GM10248 (cell line): ENCODE measurements at regions not wholly inside any gene's neighbourhood (a gene's known extent, or its start where the extent isn't known, plus 50 kb on each side); places are given as distances from the start of the nearest gene placed in this dataset.

ENCODE experiments used
- CTCF ChIA-PET: fragments of 300-600 bp; sonication (Branson Sonifier 250); formaldehyde crosslinking; extraction: SDS; loops from one replicate; lab custom pipeline; 2021; ENCODE audit warnings: antibody characterized with exemption; lab: Yijun Ruan, JAX
- POLR2A ChIA-PET: fragments of 350-650 bp; sonication (Branson Sonifier 250); formaldehyde crosslinking; extraction: SDS; loops from one replicate; lab custom pipeline; 2020; ENCODE audit warnings: antibody characterized with exemption; lab: Yijun Ruan, JAX
- DNase-seq: peaks from one replicate; pipeline ENCODE4 v3.0.0; 2012; ENCODE audit errors: extremely low spot score
- TF ChIP-seq, protein P1 (sequence below): IDR thresholded peaks from 2 replicates; pipeline ENCODE4 v1.5.1; 2012; ENCODE audit warnings: mild to moderate bottlenecking, low read depth; ENCODE audit errors: extremely low read depth, missing control alignments, control extremely low read depth

- ChIA-PET CTCF (interaction anchor here (1.4 kb wide), 1 partner anchor 15 kb away, joined by 3 read pairs; no protein-coding TSS in a partner anchor), POLR2A (no interaction called here)
- no peak for DNase-seq
- TF ChIP-seq, protein P1, sequence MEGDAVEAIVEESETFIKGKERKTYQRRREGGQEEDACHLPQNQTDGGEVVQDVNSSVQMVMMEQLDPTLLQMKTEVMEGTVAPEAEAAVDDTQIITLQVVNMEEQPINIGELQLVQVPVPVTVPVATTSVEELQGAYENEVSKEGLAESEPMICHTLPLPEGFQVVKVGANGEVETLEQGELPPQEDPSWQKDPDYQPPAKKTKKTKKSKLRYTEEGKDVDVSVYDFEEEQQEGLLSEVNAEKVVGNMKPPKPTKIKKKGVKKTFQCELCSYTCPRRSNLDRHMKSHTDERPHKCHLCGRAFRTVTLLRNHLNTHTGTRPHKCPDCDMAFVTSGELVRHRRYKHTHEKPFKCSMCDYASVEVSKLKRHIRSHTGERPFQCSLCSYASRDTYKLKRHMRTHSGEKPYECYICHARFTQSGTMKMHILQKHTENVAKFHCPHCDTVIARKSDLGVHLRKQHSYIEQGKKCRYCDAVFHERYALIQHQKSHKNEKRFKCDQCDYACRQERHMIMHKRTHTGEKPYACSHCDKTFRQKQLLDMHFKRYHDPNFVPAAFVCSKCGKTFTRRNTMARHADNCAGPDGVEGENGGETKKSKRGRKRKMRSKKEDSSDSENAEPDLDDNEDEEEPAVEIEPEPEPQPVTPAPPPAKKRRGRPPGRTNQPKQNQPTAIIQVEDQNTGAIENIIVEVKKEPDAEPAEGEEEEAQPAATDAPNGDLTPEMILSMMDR, result no peak
Measured at GRCh38 chr20:11375335-11375734, 542.4 kb upstream of the BTBD3 start.

DNA sequence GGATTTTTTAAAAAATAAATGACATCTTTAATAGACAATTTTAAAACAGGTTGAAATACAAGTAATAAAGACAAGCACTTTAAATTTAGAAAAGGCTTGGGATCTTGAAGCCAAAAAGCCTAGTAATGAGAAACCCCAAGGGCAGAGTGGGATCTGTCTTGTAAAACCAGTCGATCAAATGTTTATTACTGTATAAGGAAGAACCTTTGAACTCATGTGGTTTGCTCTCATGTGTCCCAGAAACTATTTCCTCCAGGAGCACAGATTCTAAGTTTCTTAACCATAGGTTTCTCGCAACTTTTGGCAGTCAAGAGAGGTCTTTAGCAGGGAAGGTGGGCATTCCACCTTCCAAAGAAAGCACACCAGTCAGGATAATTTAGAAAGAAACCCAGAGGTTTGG is 541.7 kb upstream of the BTBD3 start:
- TF ChIP-seq, protein P1, result no peak
- CTCF ChIA-PET, result interaction anchor here (1.4 kb wide), 1 partner anchor 14 kb away, joined by 3 read pairs; no protein-coding TSS in a partner anchor
- DNase-seq, result no peak
- POLR2A ChIA-PET, result no interaction called here

- POLR2A ChIA-PET, result no interaction called here
- CTCF ChIA-PET, result no interaction called here
Measured at GRCh38 chr20:11376420-11376819, 541.3 kb upstream of the BTBD3 start.

DNA sequence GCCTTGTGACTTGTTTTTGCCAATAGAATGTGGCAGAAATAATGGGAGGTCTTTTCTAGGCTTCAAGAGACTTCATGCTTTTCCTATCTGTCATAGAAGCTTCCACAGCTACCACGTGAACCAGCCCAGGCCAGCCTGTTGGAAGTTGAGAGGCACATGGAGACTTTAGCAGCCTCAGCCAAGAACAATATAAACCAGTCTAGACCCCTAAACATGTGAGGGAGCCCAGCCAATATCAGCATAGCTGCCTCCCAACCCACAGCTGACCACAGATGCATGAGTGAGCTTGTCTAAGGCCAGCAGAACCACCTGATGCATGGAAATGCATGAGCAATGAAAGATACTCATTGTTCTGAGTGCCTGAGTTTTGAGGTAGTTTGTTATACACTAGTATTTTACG is 540.7 kb upstream of the BTBD3 start:
- CTCF ChIA-PET, result no interaction called here
- TF ChIP-seq, protein P1, result no peak
- no peak for DNase-seq
- POLR2A ChIA-PET, result no interaction called here

More at GRCh38 chr20:11376420-11376819, 541.3 kb upstream of the BTBD3 start:
- TF ChIP-seq, protein P1, result no peak
- no peak for DNase-seq

DNA sequence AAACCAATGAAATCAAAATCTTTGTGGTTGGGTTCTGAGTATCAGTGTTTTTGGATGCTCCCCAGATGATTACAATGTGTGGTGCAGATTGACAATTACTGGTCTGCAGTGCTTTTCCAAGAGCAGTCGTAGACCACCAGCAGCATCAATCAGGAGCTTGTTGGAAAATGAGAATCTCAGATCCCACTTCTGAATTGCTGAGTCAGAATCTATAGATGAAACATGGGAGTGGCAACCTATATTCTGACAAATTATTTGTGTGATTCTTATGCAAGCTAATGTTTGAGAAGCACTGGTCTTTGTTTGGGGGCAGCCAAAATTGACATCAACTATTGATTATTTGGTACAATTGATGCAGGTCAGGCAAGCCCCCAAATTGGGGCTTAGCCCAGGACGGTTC is 539.9 kb upstream of the BTBD3 start:
- DNase-seq, result no peak
- TF ChIP-seq, protein P1, result no peak
- CTCF ChIA-PET, result interaction anchor here (1.2 kb wide), 1 partner anchor 33 kb away, joined by 3 read pairs; no protein-coding TSS in a partner anchor
- POLR2A ChIA-PET, result no interaction called here

GRCh38 chr20:11378252-11378651 is 539.4 kb upstream of the BTBD3 start:
- DNase-seq, result no peak
- CTCF ChIA-PET, result interaction anchor here (1.2 kb wide), 1 partner anchor 34 kb away, joined by 3 read pairs; no protein-coding TSS in a partner anchor
- POLR2A ChIA-PET, result no interaction called here
- TF ChIP-seq, protein P1, result no peak
